AG04450 (cell line): ENCODE measurements at regions not wholly inside any gene's neighbourhood (a gene's known extent, or its start where the extent isn't known, plus 50 kb on each side); places are given as distances from the start of the nearest gene placed in this dataset.

Experiments
- CTCF ChIA-PET: fragments of 300-600, 350-600 bp; formaldehyde crosslinking; extraction: SDS; loops from one replicate; lab custom pipeline; 2022; ENCODE audit warnings: antibody characterized with exemption, inconsistent platforms; lab: Charles Lee
- POLR2A ChIA-PET: fragments of 350-600 bp; formaldehyde crosslinking; extraction: SDS; loops from one replicate; lab custom pipeline; 2021; ENCODE audit warnings: antibody characterized with exemption, inconsistent platforms; lab: Yijun Ruan, JAX
- DNase-seq: peaks from one replicate; pipeline ENCODE4 v3.0.0-alpha.2; 2011; ENCODE audit warnings: low read depth, low spot score
- H3K27ac ChIP-seq: one replicate; pipeline ENCODE4 v1.5.1; 2012; ENCODE audit warnings: low read depth, low read length, control low read depth
- H3K27me3 ChIP-seq: one replicate; pipeline ENCODE4 v1.6.0; 2012; ENCODE audit warnings: low read length; ENCODE audit not compliant: control insufficient read depth, insufficient read depth
- H3K4me3 ChIP-seq: 2 replicates; pipeline ENCODE4 v1.5.1; 2011; ENCODE audit warnings: mild to moderate bottlenecking, low read depth, low read length, control low read depth
- H3K9me3 ChIP-seq: 2 replicates; pipeline ENCODE4 v1.5.1; 2012; ENCODE audit warnings: low read length; ENCODE audit not compliant: control insufficient read depth, insufficient read depth
- CTCF ChIP-seq: IDR thresholded peaks from 2 replicates; pipeline ENCODE4 v1.5.1; 2011; ENCODE audit warnings: low read depth, low read length, control low read depth, inconsistent platforms

- Histone ChIP-seq H3K27ac (no peak overlapping the region), H3K9me3 (peaks cover 15% of the 10 kb centered on the region), H3K4me3 (no peak overlapping the region), H3K27me3 (no peaks in the 10 kb centered on the region)
- DNase-seq, result no peak
- ChIA-PET POLR2A (no interaction called here), CTCF (no interaction called here)
- no peak for TF ChIP-seq CTCF
Observed at GRCh38 chr11:98545544-98546175, 475.1 kb upstream of the CNTN5 start.

DNA sequence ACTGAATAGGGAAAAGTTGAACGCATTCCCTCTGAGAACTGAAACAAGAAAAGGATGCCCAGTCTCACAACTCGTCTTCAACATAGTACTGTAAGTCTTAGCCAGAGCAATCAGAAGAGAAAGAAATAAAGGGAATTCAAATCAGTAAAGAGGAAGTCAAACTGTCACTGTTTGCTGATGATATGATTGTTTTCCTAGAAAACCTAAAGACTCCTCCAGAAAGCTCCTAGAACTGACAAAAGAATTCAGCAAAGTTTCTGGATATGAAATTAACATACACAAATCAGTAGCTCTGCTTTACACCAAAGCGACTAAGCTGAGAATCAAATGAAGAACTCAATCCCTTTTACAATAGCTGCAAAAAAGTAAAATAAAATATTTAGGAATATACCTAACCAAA lies 471.2 kb upstream of the CNTN5 start:
- no peak for TF ChIP-seq CTCF
- CTCF ChIA-PET, result no interaction called here
- no peak for DNase-seq
- Histone ChIP-seq H3K4me3 (no peak overlapping the region), H3K9me3 (peaks cover 12% of the 10 kb centered on the region), H3K27me3 (no peaks in the 10 kb centered on the region), H3K27ac (no peak overlapping the region)
- POLR2A ChIA-PET, result no interaction called here

DNA sequence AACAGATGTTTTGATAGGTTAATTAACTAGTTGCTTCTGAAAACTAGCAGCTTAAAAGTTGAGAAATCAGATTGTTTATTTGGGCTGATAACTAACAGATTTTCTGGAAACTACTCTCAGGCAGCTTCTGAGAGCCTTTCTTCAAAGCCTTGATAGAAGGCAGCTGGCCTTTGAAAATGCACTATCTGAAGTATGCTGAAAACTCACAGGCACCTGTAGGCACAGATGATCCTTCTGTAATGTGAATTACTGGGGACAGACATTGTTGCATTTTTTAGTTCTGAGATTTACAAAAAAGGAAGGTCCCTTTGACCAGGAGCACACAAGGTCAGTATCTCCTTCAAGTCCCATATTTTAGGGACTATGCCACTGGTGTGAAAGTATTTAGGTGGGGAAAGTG lies 460.8 kb upstream of the CNTN5 start:
- CTCF ChIA-PET, result no interaction called here
- no peak for DNase-seq
- H3K27ac ChIP-seq, result no peak overlapping the region
- H3K9me3 ChIP-seq, result no peaks in the 10 kb centered on the region; the same call in 1 of the 2 replicates
- no peaks in the 10 kb centered on the region for H3K27me3 ChIP-seq
- H3K4me3 ChIP-seq, result no peak overlapping the region
- POLR2A ChIA-PET, result no interaction called here
- no peak for TF ChIP-seq CTCF

- no peaks in the 10 kb centered on the region; the same call in 1 of the 2 replicates for H3K9me3 ChIP-seq
- ChIA-PET POLR2A (no interaction called here), CTCF (no interaction called here)
- TF ChIP-seq CTCF, result no peak
- H3K27me3 ChIP-seq, result no peaks in the 10 kb centered on the region
- no peak for DNase-seq
- H3K27ac ChIP-seq, result no peak overlapping the region
- H3K4me3 ChIP-seq, result no peak overlapping the region
Observed at GRCh38 chr11:98561252-98561651, 459.5 kb upstream of the CNTN5 start.

GRCh38 chr11:98561877-98562395 lies 458.8 kb upstream of the CNTN5 start:
- Histone ChIP-seq H3K27me3 (no peaks in the 10 kb centered on the region), H3K27ac (no peak overlapping the region), H3K9me3 (peaks cover 4% of the 10 kb centered on the region), H3K4me3 (no peak overlapping the region)
- ChIA-PET CTCF (no interaction called here), POLR2A (no interaction called here)
- no peak for TF ChIP-seq CTCF
- no peak for DNase-seq
